D721Med (cell line): ENCODE measurements at regions not wholly inside any gene's neighbourhood (a gene's known extent, or its start where the extent isn't known, plus 50 kb on each side); places are given as distances from the start of the nearest gene placed in this dataset.

Experiments
- DNase-seq: peaks from one replicate; pipeline ENCODE4 v3.0.0; 2011; ENCODE audit warnings: low spot score; ENCODE audit not compliant: insufficient read length
- FAIRE-seq: peaks from 2 replicates; lab custom pipeline; 2011; peaks lifted over from hg19 to GRCh38; lab: Jason Lieb, UNC
- TF ChIP-seq, protein P1 (sequence below): IDR thresholded peaks from 2 replicates; pipeline ENCODE4 v1.5.1; 2012; ENCODE audit warnings: mild to moderate bottlenecking, control low read depth; ENCODE audit not compliant: insufficient read depth; ENCODE audit errors: missing control alignments

GRCh38 chr2:164073101-164074074 lies 337.6 kb upstream of the FIGN start:
- TF ChIP-seq, protein P1, sequence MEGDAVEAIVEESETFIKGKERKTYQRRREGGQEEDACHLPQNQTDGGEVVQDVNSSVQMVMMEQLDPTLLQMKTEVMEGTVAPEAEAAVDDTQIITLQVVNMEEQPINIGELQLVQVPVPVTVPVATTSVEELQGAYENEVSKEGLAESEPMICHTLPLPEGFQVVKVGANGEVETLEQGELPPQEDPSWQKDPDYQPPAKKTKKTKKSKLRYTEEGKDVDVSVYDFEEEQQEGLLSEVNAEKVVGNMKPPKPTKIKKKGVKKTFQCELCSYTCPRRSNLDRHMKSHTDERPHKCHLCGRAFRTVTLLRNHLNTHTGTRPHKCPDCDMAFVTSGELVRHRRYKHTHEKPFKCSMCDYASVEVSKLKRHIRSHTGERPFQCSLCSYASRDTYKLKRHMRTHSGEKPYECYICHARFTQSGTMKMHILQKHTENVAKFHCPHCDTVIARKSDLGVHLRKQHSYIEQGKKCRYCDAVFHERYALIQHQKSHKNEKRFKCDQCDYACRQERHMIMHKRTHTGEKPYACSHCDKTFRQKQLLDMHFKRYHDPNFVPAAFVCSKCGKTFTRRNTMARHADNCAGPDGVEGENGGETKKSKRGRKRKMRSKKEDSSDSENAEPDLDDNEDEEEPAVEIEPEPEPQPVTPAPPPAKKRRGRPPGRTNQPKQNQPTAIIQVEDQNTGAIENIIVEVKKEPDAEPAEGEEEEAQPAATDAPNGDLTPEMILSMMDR, result no peak
- DNase-seq, result no peak

GRCh38 chr2:164069540-164069939 lies 333.7 kb upstream of the FIGN start:
- no peak for FAIRE-seq
- TF ChIP-seq, protein P1, result no peak
- DNase-seq, result no peak

More at GRCh38 chr2:164073101-164074074, 337.6 kb upstream of the FIGN start:
- FAIRE-seq, result no peak

GRCh38 chr2:164068063-164068462 lies 332.3 kb upstream of the FIGN start:
- DNase-seq (no peak), FAIRE-seq (peak; percentile 72)
- TF ChIP-seq, protein P1, result no peak

DNA sequence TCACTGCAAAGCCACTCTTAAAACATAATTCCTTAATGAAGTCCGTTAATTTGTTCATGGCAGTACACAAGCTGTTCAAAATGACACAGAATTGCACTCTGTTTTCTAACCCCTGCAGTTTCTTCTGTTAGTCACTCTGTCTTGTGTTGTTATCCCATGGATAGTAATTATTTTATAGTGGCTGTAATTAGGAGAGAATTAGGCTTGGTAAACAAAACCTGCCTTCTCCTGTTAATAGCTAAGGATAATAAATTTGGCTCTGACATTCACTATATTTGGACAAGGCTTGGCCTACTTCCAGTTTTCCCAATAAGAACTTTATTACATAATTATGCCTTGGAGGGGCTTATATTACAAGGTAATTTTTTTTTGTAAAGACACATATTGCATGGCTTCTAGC lies 330.3 kb upstream of the FIGN start:
- peak; percentile 14 for DNase-seq
- TF ChIP-seq, protein P1, result no peak
- FAIRE-seq, result no peak

DNA sequence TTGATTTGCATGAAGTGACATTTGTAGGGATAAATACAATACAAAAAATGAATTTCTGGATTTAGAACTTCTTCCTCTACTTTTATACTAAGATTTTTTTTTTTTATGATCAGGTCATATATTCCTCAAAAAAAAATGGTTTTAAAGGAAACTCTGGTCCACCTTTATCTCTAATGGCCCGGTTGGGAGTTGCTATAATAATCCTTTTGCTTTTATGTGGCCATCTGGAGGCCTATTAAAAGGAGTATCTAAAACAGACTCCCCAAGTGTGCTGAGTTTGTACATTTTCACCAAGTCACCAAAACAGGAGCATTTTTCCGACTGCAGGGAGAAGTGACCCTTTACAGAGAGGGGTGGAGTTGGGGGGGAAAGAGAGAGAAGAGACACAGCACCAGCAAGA lies 329.2 kb upstream of the FIGN start:
- DNase-seq (no peak), FAIRE-seq (no peak)
- TF ChIP-seq, protein P1, result no peak

DNA sequence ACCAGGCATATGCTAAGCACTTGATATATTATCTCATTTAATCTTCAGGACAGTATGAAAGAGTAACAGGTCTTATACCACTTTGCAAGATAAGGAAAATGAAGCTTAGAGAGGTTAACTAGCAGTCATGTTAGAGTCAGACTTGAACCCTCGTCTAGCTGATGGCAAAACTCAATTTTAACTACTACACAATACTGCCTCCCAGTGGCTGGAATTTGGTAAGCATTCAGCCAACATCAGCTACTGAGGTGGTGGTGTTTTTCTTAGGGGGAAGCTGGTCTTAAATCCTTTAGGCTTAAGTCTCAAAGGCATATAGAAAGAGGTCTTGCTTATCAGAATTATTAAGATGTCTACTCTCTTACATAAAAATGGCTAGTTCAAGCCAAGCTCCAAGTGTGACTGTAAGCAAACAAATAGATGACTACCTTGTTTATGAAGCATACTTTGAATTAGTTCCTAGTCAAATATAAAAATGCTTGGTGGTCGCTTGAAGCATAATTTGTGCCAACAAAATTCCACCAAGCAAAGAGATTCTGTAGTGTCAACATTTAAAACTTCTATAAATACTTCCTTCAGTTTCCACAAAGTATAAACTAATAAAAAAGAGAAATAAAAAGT lies 325.4 kb upstream of the FIGN start:
- no peak for DNase-seq
- FAIRE-seq, result peak; percentile 16

More for the DNA sequence above, 325.4 kb upstream of the FIGN start:
- TF ChIP-seq, protein P1, result peak; percentile 60
